ENCODE measurements at regions not wholly inside any gene's neighbourhood (a gene's known extent, or its start where the extent isn't known, plus 50 kb on each side); places are given as distances from the start of the nearest gene placed in this dataset.

DNA sequence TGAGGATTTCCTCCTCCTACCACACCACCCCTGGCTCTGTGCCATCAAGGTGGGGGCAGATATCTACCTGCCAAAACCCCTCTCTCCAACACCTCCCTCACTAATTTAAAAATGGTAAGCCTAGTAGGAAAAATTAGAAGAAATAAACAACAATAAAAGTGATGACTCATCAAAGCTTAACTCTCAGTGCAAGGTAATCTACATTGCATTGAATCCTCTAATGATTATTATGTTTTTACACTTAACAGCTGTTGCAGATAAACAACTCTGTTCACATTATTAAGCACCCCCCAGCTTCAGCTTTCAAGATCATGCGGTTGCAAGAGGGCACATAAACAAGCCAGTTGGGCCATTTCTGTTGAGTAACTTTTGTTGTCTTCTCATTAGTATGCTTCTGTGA lies 396.1 kb upstream of the ATP11B start:
- TF ChIP-seq, protein P1, sequence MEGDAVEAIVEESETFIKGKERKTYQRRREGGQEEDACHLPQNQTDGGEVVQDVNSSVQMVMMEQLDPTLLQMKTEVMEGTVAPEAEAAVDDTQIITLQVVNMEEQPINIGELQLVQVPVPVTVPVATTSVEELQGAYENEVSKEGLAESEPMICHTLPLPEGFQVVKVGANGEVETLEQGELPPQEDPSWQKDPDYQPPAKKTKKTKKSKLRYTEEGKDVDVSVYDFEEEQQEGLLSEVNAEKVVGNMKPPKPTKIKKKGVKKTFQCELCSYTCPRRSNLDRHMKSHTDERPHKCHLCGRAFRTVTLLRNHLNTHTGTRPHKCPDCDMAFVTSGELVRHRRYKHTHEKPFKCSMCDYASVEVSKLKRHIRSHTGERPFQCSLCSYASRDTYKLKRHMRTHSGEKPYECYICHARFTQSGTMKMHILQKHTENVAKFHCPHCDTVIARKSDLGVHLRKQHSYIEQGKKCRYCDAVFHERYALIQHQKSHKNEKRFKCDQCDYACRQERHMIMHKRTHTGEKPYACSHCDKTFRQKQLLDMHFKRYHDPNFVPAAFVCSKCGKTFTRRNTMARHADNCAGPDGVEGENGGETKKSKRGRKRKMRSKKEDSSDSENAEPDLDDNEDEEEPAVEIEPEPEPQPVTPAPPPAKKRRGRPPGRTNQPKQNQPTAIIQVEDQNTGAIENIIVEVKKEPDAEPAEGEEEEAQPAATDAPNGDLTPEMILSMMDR (IDR thresholded peaks at IDR 0.05; ENCODE audit: low read depth, low read length, poor library complexity, severe bottlenecking) = no peak
- TF ChIP-seq EZH2phosphoT487 (IDR thresholded peaks at IDR 0.05; ENCODE audit: borderline replicate concordance, low read length) = no peak
